Ovary (tissue), 7 donors: ENCODE measurements at regions not wholly inside any gene's neighbourhood (a gene's known extent, or its start where the extent isn't known, plus 50 kb on each side); places are given as distances from the start of the nearest gene placed in this dataset.

Source experiments
- DNase-seq, 5 donors: peaks; one replicate each; pipeline ENCODE4 v3.0.0-alpha.2; 2019 to 2020
- H3K27ac ChIP-seq, 2 donors: fragments of 200-600 bp; one replicate each; pipeline versions ENCODE4 v1.5.1 to v1.8.0; 2019 to 2022
- H3K27me3 ChIP-seq: fragments of 200-600 bp; one replicate; pipeline ENCODE4 v1.8.0; 2022
- H3K36me3 ChIP-seq: fragments of 200-600 bp; sonication (generic); one replicate; pipeline ENCODE4 v1.5.1; 2019
- H3K4me1 ChIP-seq: one replicate; pipeline ENCODE4 v1.8.1; 2013; ENCODE audit warnings: mild to moderate bottlenecking, moderate library complexity; ENCODE audit not compliant: insufficient read depth
- H3K4me3 ChIP-seq: fragments of 200-600 bp; sonication (generic); one replicate; pipeline ENCODE4 v1.5.1; 2017
- H3K9me3 ChIP-seq, 2 donors: fragments of 200-600 bp in 1 of 2; sonication (generic) in 1 of 2; one replicate each; pipeline versions ENCODE4 v1.5.1 to v1.8.1; 2013 to 2019; ENCODE audit warnings: mild to moderate bottlenecking in 1 of 2, moderate library complexity in 1 of 2
- EP300 ChIP-seq: sonication (generic); formaldehyde crosslinking; IDR thresholded peaks from one replicate; pipeline ENCODE4 v1.6.1; 2017; ENCODE audit warnings: antibody characterized with exemption
- POLR2A ChIP-seq: fragments of 450-650 bp; IDR thresholded peaks from one replicate; pipeline ENCODE4 v1.6.1; 2017; ENCODE audit warnings: antibody characterized with exemption, mild to moderate bottlenecking, moderate library complexity
- WGBS, 3 donors: extraction: QIAGEN DNeasy Blood & Tissue Kit in 1 of 3; methylation state at CpG; one replicate each; pipeline versions ENCODE4 v1.1.5 to v1.1.7; 2013 to 2017; 5-methylcytosine and 5-hydroxymethylcytosine counted together
- intact Hi-C, 4 donors: fragments of 100-400 bp; cut with DNase I; formaldehyde crosslinking; loops; one replicate each; pipeline versions ENCODE4 v1.11.0 to v1.15.1; 2022 to 2023
- TF ChIP-seq, protein P1 (sequence below), 3 donors: fragments of 450-650 bp in 2 of 3; fragments of 200-600 bp in 1 of 3; IDR thresholded peaks; one replicate each; pipeline versions ENCODE4 v1.5.1 to v1.8.0; 2016 to 2022; ENCODE audit warnings: antibody characterized with exemption in 3 of 3, mild to moderate bottlenecking in 1 of 3
- donor health status: DM: no; HTN: no; CAD: no; lungs with moderate emphysema.
- donor health status: DM: no; HTN: no; CAD: no.
- donor health status: Bipolar disorder and iron deficiency.
- donor health status: DM: no; HTN: no; CAD: no.
- donor health status: DM: yes; HTN: yes; CAD: no.

DNA sequence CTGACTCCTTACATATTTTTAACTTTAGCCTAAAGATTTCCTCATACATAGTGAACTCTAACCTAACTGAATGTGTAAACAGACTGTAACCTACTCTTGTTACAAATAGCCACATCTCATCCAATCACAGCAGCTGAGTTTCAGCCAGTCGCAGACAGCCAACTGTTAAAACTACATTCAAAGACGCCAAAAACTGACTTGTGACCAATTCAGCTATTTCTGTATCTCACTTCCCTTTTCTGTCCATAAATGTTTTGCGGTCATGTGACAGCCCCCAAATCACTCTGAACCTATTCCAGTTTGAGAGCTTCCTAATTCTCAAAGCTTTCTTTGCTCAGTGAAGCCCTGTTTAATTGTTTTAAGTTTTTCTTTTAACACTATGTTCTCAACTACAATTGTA lies 2731.9 kb downstream of the ARAP2 start:
- Histone ChIP-seq H3K4me3 (no peak overlapping the region), H3K4me1 (no peaks in the 10 kb centered on the region), H3K27me3 (no peaks in the 10 kb centered on the region), H3K9me3 (no peaks in the 10 kb centered on the region), H3K36me3 (no peaks in the 10 kb centered on the region), H3K27ac (no peak overlapping the region)
- 75 to 87% (median 81%) methylated on average over 3 of the region's 3 CpGs for WGBS, 3 donors
- no peak for DNase-seq
- TF ChIP-seq, protein P1, sequence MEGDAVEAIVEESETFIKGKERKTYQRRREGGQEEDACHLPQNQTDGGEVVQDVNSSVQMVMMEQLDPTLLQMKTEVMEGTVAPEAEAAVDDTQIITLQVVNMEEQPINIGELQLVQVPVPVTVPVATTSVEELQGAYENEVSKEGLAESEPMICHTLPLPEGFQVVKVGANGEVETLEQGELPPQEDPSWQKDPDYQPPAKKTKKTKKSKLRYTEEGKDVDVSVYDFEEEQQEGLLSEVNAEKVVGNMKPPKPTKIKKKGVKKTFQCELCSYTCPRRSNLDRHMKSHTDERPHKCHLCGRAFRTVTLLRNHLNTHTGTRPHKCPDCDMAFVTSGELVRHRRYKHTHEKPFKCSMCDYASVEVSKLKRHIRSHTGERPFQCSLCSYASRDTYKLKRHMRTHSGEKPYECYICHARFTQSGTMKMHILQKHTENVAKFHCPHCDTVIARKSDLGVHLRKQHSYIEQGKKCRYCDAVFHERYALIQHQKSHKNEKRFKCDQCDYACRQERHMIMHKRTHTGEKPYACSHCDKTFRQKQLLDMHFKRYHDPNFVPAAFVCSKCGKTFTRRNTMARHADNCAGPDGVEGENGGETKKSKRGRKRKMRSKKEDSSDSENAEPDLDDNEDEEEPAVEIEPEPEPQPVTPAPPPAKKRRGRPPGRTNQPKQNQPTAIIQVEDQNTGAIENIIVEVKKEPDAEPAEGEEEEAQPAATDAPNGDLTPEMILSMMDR (IDR thresholded peaks at IDR 0.05): no peak
- TF ChIP-seq POLR2A: no peak
- no peak for TF ChIP-seq EP300
- intact Hi-C loops: no loop called here

DNA sequence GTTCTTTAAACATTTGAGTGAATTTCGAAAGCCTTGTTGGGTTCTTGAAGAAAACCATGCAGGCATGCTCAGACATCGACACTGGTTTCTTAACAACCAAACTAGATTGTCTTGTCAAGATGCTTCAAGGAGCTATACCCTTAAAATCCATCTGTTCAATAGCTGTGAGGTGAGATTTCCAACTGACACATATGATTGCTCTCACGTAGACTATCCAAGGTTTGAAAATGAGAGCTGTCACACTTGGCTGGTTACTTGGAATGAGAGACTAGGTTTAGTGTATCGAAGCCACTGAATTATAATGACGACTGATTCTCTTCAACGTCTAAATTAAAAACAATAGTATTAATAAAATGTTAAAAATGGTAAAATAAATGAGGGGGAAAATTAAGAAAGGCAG lies 2725.5 kb downstream of the ARAP2 start:
- Histone ChIP-seq H3K27ac (no peak overlapping the region), H3K4me1 (no peaks in the 10 kb centered on the region), H3K9me3 (no peaks in the 10 kb centered on the region), H3K36me3 (no peaks in the 10 kb centered on the region), H3K27me3 (no peaks in the 10 kb centered on the region), H3K4me3 (no peak overlapping the region)
- no peak for DNase-seq
- TF ChIP-seq POLR2A (no peak), EP300 (no peak)
- TF ChIP-seq, protein P1 (IDR thresholded peaks at IDR 0.05): no peak
- 81 to 89% (median 82%) methylated on average over 6 of the region's 6 CpGs for WGBS, 3 donors
- intact Hi-C loops: no loop called here

DNA sequence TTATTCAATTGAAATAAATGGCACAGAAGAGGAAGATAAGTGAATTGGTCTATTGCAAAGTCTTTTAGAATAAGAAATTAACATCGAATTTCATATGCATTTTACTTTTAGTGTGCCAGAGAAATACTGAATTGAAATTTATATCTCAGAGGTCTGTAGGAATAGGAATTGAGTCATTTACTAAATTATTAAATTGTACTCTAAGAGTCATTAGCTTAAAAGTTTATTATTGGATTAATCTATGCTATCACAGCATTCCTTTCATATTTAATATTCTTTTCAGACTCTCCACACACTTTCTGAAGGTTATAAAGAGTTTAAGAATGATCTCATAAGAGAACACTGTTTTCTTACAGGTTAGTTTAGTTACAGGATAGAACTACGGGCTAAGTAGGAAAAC lies 2711.5 kb downstream of the ARAP2 start:
- H3K27me3 ChIP-seq: no peaks in the 10 kb centered on the region
- WGBS, 3 donors: 65 to 78% (median 67%) methylated on average over 2 of the region's 2 CpGs
- intact Hi-C loops: no loop called here
- no peak for TF ChIP-seq POLR2A
- TF ChIP-seq, protein P1 (IDR thresholded peaks at IDR 0.05): no peak
- no peak for TF ChIP-seq EP300
- H3K27ac ChIP-seq: no peak overlapping the region
- DNase-seq: no peak
- no peaks in the 10 kb centered on the region for H3K9me3 ChIP-seq
- H3K4me3 ChIP-seq: no peak overlapping the region
- H3K36me3 ChIP-seq: no peaks in the 10 kb centered on the region
- no peaks in the 10 kb centered on the region for H3K4me1 ChIP-seq

DNA sequence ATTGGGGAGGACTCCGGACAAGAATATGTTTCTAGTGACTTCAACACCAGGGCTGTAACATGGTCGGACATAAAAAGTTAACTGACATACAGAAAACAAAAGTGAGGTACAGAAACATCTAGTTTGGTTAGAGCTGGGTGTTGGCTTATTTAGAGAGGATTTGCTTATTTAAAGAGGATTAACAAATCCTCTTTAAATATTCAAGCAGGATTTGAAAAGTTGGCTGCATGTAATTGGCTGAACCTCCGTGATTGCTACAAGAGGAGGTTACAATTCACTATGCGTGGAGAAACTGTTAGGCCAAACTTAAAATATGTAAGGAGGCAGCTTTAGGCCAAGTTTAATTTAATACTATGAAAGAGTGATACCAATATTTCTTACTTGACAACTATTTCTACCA lies 2707.4 kb downstream of the ARAP2 start:
- H3K9me3 ChIP-seq: no peaks in the 10 kb centered on the region
- H3K36me3 ChIP-seq: no peaks in the 10 kb centered on the region
- DNase-seq: no peak
- H3K27ac ChIP-seq: no peak overlapping the region
- H3K4me1 ChIP-seq: no peaks in the 10 kb centered on the region
- no peaks in the 10 kb centered on the region for H3K27me3 ChIP-seq
- intact Hi-C loops: no loop called here
- WGBS, 3 donors: 88 to 90% (median 88%) methylated on average over 4 of the region's 4 CpGs
- TF ChIP-seq, protein P1 (IDR thresholded peaks at IDR 0.05): no peak
- TF ChIP-seq EP300 (no peak), POLR2A (no peak)
- H3K4me3 ChIP-seq: no peak overlapping the region

DNA sequence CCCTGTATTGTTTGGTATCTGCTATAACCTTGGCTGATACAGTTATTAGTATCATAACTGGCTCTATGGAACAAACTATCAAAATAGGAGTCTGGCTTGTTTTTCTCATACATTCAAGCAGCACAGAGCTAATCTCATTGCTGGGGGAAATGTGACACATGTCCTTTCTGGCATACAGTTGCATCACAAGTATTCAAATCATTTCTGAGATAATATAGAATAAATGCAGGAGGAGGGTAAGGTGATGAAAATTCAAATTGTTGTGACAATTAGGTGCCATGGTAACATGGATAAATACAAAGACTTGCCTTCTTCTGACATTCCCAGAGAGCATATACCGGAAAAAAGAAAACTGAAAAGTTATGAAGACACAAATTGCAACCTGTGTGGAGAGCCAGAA lies 2706.8 kb downstream of the ARAP2 start:
- 76 to 91% (median 88%) methylated on average over 1 of the region's 1 CpG for WGBS, 3 donors
- Histone ChIP-seq H3K27me3 (no peaks in the 10 kb centered on the region), H3K4me3 (no peak overlapping the region), H3K9me3 (no peaks in the 10 kb centered on the region), H3K36me3 (no peaks in the 10 kb centered on the region), H3K27ac (no peak overlapping the region), H3K4me1 (no peaks in the 10 kb centered on the region)
- TF ChIP-seq, protein P1 (IDR thresholded peaks at IDR 0.05): no peak
- TF ChIP-seq EP300 (no peak), POLR2A (no peak)
- intact Hi-C loops: no loop called here
- DNase-seq: no peak
